ENCODE measurements at regions not wholly inside any gene's neighbourhood (a gene's known extent, or its start where the extent isn't known, plus 50 kb on each side); places are given as distances from the start of the nearest gene placed in this dataset.
"Not testable (repeated sequence)": the region's sequence is repeated elsewhere in the genome, so short reads cannot be mapped to it uniquely, and the experiment has no call there.

DNA sequence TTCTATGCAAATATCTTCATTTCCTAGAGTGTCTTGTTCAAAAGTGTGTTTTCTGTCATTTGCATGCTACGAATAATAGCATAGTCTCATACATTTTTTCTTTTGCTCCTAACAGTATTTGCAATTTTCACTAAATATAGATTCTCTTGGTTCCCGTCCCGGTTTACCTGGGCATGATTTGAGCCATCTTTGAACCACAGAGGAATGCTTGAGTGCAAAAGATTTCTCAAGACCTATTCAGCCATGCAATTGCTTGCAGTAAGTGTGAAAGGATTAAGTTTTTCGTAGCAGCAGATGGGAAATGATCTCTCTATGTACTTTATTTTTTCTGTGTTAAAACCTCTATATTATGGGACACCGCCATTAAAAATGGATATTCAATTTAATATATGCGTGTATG lies 733.0 kb downstream of the ZPLD1 start:
- no peak for DNase-seq (ENCODE audit: low read depth in 2 of 2)

DNA sequence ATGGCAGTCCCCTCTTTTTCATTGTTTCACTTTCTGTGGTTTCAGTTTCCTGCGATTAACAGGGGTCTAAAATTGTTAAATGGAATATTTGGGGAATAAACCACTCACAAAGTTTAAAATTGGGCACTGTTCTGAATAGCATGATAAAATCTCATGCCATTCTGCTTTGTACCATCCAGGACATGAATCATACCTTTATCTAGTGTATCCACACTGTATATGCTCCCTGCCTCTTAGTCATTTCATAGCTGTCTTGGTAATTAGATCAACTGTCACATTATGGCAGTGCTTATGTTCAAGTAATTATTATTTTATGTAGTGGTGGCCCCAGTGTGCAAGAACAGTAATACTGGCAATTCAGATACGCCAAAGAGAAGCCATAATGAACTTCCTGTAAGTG lies 734.5 kb downstream of the ZPLD1 start:
- DNase-seq (ENCODE audit: low read depth in 2 of 2), result no peak

DNA sequence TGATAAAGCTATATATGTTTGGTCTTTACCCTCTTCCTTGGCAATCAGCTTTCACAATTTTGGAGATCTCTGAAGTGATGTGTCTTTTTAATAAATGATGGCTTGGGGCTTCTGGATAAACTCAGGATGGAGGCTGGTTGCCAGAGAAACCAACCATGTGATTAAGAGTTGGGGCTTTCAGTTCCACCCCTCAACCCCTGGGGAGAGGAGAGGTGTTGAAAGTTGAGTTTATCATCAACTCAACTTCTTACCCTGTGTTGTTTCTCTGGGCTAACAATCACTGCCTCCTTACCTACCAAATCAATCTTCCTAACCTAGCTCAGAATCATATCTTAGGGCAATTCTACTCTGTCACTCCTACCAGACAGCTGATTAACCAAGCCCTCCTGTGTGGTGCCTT lies 735.8 kb downstream of the ZPLD1 start:
- DNase-seq (ENCODE audit: low read depth in 2 of 2), result no peak

DNA sequence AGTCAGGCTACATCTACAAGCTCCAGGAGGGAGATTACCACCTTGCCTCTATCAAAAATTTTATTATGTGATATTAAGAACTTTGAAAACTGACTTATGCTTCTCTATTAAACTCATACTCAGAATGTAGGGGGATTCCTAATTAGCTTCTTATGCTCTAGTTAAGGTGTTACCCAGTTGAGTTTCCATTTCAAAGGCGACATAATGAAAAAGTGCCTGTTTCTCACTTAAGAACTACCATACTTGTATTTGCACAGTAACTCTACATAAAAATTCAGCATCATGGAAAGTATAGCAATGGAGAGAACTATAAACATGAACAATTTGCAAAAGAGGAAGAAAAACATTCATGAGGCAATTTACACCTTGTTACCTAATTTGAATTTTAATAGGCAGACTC lies 739.1 kb downstream of the ZPLD1 start:
- no peak for DNase-seq (ENCODE audit: low read depth in 2 of 2)

DNA sequence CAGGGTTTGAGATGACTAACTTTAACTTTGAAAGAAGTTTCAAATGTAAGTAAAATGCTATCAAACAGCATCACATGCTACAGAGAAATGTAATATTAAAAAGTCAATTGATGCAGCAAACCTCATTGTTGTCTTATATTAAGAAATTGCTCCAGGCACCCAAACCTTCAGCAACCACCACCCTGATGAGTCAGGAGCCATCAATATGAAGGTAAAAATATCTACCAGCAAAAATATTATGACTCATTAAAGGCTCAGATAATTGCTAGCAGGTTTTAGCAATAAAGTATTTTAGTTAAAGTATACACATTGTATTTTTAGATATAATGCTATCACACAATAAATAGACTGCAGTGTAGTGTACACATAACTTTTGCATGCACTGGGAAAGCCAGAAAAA lies 746.3 kb downstream of the ZPLD1 start:
- DNase-seq (ENCODE audit: low read depth in 2 of 2), result no peak

DNA sequence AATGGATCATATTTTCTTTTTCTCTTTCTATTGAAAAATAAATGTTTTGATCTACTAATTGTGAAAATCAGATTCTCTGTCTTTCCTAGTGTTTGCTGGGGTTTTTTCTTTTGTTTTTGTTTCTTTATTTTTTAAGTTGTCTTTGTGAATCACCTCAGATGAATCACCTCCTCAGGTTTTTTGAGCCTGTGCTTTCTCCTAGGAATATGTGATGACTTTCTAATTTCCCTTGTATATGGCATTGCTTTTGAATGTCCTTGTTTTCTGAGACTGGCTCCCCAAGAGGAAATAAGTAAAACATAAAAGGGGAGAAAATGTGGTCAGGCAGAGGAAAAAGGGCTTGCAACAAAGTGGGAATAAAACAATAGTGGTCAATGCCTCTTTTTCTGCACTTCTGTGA lies 750.0 kb downstream of the ZPLD1 start:
- no peak for DNase-seq (ENCODE audit: low read depth in 2 of 2)

DNA sequence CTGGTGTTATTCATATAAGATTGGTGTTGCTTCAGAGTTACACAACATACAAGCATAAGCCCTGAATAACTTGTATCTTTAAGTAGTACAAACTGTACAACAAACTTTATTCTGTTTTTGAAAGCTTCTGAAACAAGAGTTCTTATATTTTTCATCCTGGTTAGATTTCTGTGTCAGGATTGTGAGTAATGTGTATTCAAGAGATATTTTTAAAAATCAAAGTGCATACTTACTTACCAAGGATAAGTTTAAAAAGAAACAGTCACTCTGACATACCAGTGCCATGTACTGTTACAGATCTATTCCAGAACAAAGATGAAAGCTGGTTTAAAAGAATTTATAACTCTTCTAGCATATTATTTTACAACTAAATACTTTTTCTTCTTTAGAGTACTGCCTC lies 755.1 kb downstream of the ZPLD1 start:
- DNase-seq (ENCODE audit: low read depth in 2 of 2), result no peak

DNA sequence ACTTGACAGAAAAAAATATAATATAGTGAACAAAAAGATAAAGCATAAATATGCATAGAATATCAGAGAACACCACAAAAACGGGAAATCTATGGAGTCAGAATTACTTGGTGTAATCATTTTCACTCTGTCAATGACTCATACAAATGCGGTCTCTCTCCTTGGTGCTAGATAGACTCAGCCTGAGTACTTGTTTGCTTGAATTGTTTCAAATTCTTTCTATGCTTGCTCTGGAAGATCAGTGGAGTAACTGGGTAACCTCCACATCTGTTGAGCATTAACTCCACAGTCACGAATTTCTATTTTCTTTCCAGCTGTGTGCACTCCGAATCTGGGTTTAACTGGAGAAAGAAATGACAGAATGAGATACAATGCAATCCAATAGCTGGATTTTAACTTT lies 760.4 kb downstream of the ZPLD1 start:
- no peak for DNase-seq (ENCODE audit: low read depth in 2 of 2)

DNA sequence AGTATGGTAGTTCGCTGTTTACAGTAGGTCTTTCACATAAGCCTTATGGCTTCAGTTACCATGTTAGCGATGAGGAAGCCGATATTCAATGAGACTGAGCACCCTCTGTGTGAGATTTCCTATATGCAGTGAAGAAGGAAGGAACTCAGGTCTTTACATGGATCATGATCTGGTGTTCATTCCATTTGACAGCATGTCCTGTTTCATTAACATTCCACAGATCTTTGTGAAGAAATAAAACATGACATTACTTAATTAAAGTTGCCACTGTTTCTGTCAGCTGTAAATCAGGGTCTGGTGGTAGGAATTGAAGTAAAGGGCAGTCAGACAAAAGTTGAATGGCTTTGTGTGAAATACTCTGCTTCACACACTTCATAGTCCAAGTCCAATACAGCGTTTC lies 768.6 kb downstream of the ZPLD1 start:
- DNase-seq (ENCODE audit: low read depth in 2 of 2), result no peak

DNA sequence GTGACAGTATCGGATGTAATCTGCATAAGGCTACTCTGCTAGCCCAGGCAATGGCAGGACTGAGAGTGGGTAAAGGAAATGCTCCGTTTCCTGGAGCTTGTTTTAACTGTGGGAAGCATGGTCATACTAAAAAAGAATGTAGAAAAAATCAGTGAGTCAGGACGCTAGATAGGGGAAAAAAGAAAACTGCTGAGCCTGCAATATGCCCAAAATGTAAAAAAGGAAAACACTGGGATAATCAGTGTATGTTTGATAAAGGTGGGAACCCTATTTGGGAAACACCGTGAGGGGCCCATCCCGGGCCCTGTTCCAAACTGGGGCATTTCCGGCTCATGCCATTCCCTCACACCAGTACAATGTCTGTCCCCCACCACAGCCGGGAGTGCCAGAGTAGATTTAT lies 775.8 kb downstream of the ZPLD1 start:
- no peak for DNase-seq (ENCODE audit: low read depth in 2 of 2)

DNA sequence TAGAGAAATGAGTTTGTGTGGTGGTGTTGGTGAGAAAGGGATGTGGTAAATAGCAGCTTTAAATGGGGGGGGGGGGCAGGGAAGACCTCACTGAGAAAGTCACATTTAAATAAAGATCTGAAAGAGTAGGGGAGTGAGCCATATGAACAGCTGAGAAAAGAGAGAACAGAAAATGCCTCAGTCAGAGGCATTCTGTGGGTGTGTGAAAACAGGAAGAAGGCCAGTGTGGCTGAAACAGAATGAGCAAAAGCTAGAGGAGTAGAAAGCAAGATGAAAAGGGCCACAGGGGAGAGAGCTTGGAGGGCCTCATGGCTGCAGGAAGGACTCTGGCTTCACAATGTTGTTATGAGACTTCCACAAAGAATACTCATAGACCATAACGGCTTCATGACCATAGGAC lies 783.3 kb downstream of the ZPLD1 start:
- no peak for DNase-seq (ENCODE audit: low read depth in 2 of 2)

DNA sequence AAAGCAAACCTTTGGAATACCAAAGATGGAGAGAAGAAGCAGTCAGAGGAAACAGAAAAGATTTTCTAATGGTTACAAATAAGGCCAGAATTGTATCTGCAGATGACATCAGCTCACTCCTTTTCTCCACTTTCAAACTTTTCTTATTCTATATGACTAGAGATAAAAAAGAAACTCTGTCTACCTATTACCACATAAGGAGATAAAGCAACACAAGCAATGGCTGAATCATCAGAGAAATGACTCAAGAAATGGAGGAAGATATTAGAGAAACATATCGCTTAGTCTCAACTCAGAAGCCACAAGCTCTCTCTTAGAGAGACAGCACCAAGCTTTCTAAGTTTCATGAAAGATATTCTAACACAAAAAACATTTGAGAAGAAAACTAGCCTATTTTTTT lies 784.0 kb downstream of the ZPLD1 start:
- DNase-seq (ENCODE audit: low read depth in 2 of 2), result no peak

DNA sequence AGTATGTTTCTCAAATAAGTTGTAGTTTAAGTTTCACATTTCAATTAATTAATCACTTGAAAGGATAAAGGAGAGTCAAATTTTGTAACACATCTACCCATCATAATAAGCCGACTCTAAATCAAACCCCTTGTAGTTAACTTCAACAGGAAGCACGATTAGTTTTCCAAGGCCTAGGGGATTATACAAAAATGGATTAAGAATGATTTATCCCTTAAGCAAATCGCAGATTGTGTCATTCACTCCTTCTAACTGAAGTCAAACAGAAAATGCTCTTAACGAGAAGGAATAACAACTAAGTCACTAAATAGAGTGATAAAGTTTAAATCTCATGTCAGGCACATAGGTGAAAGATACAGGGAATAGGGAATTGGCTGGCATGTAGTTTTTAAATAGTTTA lies 792.8 kb downstream of the ZPLD1 start:
- DNase-seq (ENCODE audit: low read depth in 2 of 2), result no peak

DNA sequence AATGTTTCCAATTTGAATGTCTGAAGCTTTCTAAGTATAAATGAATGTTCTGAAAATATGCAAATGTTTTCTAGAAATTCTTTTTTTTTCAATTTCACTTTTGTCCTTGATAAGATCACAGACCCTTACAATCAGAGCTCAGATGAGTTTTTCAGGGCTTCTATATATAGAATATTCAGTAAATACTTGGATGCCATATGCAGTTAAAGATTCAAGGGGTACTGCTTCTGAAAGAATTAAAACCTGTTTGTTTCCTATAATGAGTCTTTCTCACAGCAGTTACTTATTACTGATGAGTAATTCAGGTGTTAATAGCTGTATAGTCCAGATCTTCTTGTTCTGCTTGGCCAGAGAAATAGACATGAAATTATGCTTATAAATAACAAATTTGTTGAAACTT lies 812.6 kb downstream of the ZPLD1 start:
- no peak for DNase-seq (ENCODE audit: low read depth in 2 of 2)

DNA sequence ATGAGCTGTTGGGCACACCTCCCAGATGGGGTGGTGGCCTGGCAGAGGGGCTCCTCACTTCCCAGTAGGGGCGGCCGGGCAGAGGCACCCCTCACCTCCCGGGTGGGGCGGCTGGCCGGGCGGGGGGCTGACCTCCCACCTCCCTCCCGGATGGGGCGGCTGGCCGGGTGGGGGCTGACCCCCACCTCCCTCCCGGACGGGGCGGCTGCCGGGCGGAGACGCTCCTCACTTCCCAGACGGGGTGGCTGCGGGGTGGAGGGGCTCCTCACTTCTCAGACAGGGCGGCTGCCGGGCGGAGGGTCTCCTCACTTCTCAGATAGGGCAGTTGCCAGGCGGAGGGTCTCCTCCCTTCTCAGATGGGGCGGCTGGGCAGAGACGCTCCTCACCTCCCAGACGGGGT lies 820.0 kb downstream of the ZPLD1 start:
- DNase-seq (ENCODE audit: low read depth in 2 of 2), result not testable (repeated sequence)

DNA sequence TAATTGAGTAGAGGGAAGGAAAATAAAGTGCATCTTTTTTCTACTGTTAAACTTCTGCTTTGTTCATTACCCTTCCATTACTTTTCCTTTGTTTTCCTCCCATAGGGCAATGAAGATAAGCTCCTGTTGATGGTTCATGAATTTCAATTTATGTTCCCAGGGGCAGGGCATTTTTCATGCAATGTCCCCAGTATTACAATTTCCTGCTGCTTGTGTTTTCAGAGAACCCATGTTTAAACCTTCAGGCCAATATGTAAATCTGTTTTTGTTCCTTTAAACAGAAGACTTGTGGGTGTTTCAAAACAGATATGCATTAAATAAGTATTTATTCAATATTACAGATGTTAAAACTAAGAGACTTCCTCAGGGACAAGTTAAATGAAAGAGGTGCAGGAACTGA lies 834.5 kb downstream of the ZPLD1 start:
- no peak for DNase-seq (ENCODE audit: low read depth in 2 of 2)

DNA sequence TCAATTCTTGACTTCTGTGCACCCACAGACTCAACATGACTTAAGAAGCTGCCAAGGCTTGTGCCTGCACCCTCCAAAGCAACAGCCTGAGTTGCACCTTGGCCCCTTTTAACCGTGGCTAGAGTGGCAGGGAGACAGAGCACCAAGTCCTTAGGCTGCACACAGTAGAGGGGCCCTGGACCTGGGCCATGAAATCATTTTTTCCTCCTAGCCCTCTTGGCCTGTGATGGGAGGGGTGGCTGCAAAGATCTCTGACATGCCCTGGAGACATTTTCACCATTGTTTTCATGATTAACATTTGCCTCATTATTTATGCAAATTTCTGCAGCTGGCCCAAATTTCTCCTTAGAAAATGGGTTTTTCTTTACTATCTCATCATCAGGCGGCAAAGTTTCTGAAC lies 836.8 kb downstream of the ZPLD1 start:
- no peak for DNase-seq (ENCODE audit: low read depth in 2 of 2)

DNA sequence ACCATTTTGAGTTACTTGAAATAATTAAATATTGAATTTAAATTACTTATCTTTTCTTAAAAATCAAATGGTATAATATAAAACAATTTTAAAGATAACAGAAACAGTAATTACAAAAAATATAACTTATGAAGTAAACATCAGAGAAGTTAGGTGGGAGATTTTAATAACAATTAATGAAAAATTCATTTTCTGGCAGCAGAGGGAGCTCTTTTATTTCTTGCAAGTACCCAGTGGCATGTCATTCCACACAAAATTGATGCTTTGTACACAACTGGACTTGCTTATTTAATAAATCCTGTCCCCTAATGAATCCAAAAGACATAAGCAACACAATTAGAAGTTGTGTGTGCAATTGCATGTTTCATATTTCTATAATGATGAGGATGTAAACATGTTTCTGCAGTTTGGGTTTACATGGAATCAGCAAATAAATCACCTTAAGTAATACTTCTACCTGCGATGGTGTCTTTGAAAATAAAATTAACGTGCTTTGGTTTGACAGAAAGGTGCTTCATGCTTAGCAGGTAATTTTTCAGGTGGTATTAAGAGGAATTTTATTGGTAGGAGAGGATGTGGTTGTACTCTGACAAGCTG lies 861.3 kb downstream of the ZPLD1 start:
- no peak for DNase-seq (ENCODE audit: low read depth in 2 of 2)

DNA sequence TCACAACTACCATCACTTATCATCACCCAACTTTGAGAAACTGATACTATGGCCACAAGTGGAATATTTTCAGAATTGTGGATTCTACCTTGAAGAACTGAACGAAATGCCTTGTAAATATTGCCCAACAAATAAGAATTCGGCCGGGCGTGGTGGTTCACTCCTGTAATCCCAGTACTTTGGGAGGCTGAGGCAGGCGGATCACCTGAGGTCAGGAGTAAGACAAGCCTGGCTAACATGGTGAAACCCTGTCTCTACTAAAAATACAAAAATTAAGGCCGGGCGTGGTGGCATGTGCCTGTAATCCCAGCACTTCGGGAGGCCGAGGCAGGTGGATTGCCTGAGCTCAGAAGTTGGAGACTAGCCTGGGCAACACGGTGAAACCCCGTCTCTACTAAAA lies 862.7 kb downstream of the ZPLD1 start:
- not testable (repeated sequence) for DNase-seq (ENCODE audit: low read depth in 2 of 2)

DNA sequence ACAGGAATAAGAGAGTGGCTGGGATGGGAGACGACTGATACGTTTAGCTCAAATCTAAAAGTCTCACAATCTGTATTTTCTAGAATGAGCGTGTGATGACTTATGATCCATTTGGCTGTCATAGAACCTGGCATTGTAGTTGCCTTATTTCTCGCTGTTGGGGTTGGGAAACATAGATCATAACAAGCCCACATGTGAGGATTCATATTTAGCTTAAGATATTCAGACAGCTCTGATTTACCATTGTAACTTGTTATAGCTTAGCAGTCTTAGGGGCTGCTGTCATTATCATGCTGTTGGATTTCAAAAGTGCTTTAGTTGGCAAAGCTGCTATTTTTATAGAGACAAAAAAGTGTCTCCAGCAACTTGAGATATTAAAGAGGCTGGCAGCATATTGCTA lies 871.3 kb downstream of the ZPLD1 start:
- no peak for DNase-seq (ENCODE audit: low read depth in 2 of 2)

DNA sequence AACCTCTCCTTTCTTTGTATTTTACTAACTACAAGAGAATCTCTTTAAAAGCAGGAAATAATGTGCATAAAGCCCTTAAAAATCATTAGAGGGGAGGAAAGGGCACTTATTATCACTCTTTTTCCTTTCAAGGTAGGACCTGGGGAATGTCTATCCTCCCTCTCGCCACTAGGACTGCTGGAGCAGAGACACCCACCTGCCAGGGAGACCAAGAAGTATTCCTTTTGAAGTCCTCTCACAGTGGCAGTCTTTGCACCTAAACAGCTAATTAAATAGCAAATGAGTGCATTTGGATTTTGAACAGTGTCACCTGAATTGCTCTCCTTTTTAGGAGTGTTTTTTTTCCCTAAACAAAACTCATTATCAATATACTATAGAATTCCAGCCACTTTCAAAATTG lies 874.1 kb downstream of the ZPLD1 start:
- DNase-seq (ENCODE audit: low read depth in 2 of 2), result no peak

DNA sequence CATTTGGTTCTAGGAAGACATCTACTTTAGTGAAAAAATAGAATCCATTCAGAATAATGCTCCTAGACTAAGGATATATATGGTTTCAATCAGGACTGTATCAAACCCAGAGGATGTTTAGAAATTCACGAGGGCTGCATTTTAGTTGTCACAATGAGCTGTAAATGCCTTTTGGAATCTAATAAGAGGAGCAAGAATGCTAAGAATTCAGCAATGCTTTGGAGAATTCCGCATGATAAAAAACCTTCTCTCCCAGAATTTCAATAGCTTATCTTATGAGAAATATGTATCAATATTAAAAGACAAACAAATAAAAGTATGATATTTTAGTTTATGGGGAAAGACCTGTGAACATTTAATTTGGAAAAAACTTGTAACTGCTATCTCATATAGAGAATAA lies 885.1 kb downstream of the ZPLD1 start:
- DNase-seq (ENCODE audit: low read depth in 2 of 2), result no peak

DNA sequence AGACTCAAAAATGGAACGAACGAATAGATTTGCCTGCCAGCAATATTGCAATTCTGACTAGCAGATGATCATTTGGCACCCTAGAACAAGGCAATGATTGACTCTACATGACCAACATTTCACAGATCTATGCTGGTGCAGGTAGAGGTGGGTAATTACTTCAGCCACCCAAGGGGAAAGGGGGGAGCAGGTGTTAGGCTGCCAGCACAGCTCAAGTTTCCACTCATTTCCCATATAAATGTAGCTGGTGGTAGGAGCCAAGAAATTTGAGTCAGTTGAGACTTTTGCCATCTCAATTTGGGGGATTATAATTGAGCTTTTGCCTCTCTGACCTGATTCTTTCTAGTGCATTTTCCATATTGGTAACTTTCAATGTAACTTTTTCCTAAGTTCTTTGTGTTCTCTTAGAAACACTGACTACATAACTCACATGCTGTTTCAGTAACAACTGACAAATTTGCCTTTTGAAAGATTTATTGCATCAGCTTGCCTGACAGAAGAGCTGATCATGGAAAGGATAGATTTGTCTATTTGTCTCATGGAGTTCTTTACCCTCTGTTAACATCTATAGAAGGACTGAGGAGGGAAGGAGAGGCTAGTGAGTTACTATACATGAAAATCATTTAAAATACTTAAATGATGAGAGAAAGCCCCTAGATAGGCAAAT lies 902.5 kb downstream of the ZPLD1 start:
- DNase-seq (ENCODE audit: low read depth in 2 of 2), result no peak

DNA sequence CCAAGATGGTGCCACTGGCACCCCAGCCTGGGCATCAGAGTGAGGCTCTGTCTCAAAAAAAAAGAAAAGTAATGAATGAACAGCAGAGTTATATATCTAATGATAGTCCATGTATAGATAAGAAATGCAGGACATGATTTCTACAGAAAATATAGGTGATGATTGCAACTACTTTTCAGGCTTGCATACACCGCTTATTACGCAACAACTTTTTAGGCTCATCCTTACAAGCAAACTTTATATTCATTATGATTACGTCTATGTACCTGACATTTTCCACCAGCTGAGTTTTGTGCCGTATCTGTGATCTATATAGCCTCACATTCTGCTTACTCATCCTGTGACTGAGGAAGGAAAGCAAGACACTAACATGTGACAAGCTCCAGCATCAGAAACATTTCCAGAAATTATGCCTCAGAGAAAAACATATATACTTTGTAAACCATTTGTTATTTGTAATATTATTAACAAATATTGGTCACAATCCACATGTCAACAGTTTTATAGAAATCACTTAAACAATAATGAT lies 906.3 kb downstream of the ZPLD1 start:
- DNase-seq (ENCODE audit: low read depth in 2 of 2), result no peak

All from activated CD4-positive, alpha-beta T cell treated with anti-CD3 and anti-CD28 coated beads for 24 hours (primary cell).